Stimulated activated naive B cell treated with anti-CD40 and anti-IgM and Interleukin-4, amounts not matched to agents 10 μg/mL and 1 μg/mL and 100 μg/mL, for 72 hours (primary cell): ENCODE measurements at regions not wholly inside any gene's neighbourhood (a gene's known extent, or its start where the extent isn't known, plus 50 kb on each side); places are given as distances from the start of the nearest gene placed in this dataset.
A peak's percentile ranks its signal among the peaks of the same experiment; 100 is the strongest.

Source experiments
- ATAC-seq, 2 donors: fragments of 150-1000 bp; cut with Tn5 transposase; replicated peaks; 2 replicates each; pipeline ENCODE4 v1.10.0; 2021; ENCODE audit warnings: moderate library complexity in 1 of 2
- DNase-seq: peaks from one replicate; pipeline ENCODE4 v3.0.0; 2021
- H3K27ac Mint-ChIP-seq: one replicate; pipeline ENCODE4 v1.8.0; 2022; ENCODE audit warnings: mild to moderate bottlenecking, mixed read lengths
- H3K27me3 Mint-ChIP-seq, 2 donors: one replicate each; pipeline ENCODE4 v1.8.0; 2022; ENCODE audit warnings: mixed read lengths in 2 of 2
- H3K36me3 Mint-ChIP-seq, 2 donors: one replicate each; pipeline ENCODE4 v1.8.0; 2022; ENCODE audit warnings: mixed read lengths in 2 of 2, mild to moderate bottlenecking in 1 of 2
- H3K4me1 Mint-ChIP-seq, 2 donors: one replicate each; pipeline ENCODE4 v1.8.0; 2022; ENCODE audit warnings: mixed read lengths in 2 of 2, mild to moderate bottlenecking in 1 of 2
- H3K4me3 Mint-ChIP-seq, 2 donors: one replicate each; pipeline ENCODE4 v1.8.0; 2022; ENCODE audit warnings: mild to moderate bottlenecking in 2 of 2, mixed read lengths in 2 of 2, moderate library complexity in 1 of 2
- H3K9me3 Mint-ChIP-seq, 2 donors: one replicate each; pipeline ENCODE4 v1.8.0; 2022; ENCODE audit warnings: mixed read lengths in 2 of 2, mild to moderate bottlenecking in 1 of 2

DNA sequence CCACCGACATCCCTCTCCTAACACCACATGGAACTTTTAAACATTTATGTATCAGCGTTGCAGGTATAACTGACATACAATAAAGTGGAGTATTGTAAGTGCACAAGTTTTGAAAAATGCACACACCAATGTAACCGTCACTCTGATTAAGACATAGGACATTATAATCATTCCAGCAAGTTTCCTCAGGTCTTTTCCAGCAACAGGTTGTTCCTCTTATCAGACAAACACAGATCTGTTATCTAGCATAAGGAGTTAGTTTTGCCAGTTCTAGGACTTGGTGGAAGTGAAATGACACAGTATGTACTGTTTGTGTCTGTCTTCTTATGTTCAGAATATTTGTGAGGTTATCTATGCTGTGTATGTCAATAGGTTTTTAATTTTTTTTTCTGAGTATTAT, 69.5 kb upstream of the TRPC7 start:
- Mint-ChIP-seq H3K36me3 (no peaks in the 10 kb centered on the region), H3K4me1 (no peaks in the 10 kb centered on the region), H3K4me3 (no peak overlapping the region), H3K9me3 (peaks cover 0 to 5% of the 10 kb centered on the region in 2 donors), H3K27me3 (no peaks in the 10 kb centered on the region), H3K27ac (no peak overlapping the region)
- DNase-seq (no peak), ATAC-seq (no peak)

DNA sequence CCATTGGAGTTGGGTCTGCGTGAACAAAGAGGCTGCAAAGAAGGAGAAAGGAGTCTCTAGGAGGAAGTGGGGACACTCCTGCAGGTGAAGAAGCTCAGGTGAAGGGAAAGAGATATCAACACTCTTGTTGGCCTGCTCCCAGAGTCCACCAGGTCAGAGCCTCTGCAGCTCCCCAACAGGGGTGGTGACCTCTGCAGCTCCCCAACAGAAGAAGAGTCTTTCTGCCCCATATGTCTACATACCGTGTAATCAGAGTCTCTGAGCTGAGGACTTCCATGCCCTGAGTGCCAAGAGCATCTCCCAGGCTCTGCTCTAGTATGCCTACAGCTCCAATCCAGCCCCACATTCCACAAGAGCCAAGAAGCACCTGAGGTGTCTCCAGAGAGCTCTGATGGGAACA, 67.4 kb upstream of the TRPC7 start:
- H3K4me1 Mint-ChIP-seq, result no peaks in the 10 kb centered on the region
- no peak overlapping the region for H3K27ac Mint-ChIP-seq
- H3K9me3 Mint-ChIP-seq, result peaks cover 0 to 3% of the 10 kb centered on the region in 2 donors
- DNase-seq (no peak), ATAC-seq (no peak)
- H3K4me3 Mint-ChIP-seq, result no peak overlapping the region
- H3K36me3 Mint-ChIP-seq, result no peaks in the 10 kb centered on the region
- no peaks in the 10 kb centered on the region for H3K27me3 Mint-ChIP-seq

DNA sequence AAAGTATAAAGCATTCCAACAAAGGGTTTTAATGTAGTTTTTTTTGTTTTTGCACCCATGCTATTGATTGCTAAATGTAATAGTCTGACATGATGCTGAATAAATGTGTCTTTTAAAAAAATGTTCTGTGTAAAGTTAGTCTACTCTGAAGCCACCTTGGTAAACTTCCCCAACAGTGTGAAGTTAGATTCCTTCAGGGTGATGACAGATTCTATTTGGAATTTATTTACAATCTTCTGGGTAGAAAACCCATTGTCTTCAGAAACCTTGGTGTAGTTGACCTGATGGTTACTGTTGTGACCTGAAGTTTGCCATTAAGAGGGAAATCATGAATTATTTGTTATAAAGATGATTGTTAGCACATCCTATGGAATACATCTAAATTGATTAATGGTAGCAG, 64.7 kb upstream of the TRPC7 start:
- Mint-ChIP-seq H3K4me1 (no peaks in the 10 kb centered on the region), H3K9me3 (peaks cover 0 to 3% of the 10 kb centered on the region in 2 donors), H3K27ac (no peak overlapping the region), H3K36me3 (no peaks in the 10 kb centered on the region), H3K4me3 (no peak overlapping the region), H3K27me3 (no peaks in the 10 kb centered on the region)
- DNase-seq, result no peak
- no peak for ATAC-seq

DNA sequence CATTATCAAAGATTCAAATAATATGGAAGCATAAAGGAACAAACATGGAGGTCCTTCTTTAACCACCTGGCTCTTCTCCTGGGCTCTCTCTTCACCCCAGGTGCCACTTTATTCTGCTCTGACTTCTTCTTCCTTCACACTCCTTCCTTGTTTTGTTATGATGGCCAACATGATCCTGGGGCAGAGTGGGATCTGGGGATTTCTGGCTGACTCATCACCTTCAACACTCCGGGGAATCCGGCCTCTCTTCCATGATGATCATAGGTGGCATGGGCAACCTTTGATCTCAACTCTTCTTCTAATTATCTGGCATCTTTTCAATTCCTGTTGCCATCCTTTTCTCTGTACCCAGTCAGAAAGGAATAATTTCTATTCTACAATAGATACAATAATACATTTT, 62.1 kb upstream of the TRPC7 start:
- H3K4me3 Mint-ChIP-seq, result no peak overlapping the region
- no peaks in the 10 kb centered on the region for H3K4me1 Mint-ChIP-seq
- ATAC-seq, result no peak
- H3K9me3 Mint-ChIP-seq, result peaks cover 0 to 3% of the 10 kb centered on the region in 2 donors
- no peaks in the 10 kb centered on the region for H3K36me3 Mint-ChIP-seq
- DNase-seq, result no peak
- H3K27ac Mint-ChIP-seq, result no peak overlapping the region
- H3K27me3 Mint-ChIP-seq, result no peaks in the 10 kb centered on the region

DNA sequence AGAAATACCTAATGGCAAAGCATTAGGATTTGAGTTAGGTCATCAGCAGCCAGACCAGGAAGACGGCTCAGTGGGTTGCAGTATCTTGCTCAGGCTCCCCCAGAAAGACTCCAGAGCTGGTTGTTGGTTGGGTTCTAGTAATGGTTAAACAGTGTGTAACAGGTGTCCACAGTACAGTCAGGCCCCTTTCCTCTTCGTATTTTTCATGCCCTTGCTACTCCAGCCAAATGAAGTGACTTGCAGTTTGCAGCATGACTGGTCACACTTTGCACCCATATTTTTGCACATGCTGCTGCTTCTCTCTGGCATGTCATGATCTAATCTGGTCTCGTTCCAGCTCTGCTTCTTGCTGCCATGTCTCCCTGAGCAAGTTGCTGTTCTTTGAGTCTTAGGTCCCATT, 60.6 kb upstream of the TRPC7 start:
- no peak for DNase-seq
- Mint-ChIP-seq H3K4me1 (no peaks in the 10 kb centered on the region), H3K36me3 (no peaks in the 10 kb centered on the region), H3K9me3 (peaks cover 0 to 3% of the 10 kb centered on the region in 2 donors), H3K27ac (no peak overlapping the region), H3K4me3 (no peak overlapping the region), H3K27me3 (no peaks in the 10 kb centered on the region)
- ATAC-seq, result no peak

DNA sequence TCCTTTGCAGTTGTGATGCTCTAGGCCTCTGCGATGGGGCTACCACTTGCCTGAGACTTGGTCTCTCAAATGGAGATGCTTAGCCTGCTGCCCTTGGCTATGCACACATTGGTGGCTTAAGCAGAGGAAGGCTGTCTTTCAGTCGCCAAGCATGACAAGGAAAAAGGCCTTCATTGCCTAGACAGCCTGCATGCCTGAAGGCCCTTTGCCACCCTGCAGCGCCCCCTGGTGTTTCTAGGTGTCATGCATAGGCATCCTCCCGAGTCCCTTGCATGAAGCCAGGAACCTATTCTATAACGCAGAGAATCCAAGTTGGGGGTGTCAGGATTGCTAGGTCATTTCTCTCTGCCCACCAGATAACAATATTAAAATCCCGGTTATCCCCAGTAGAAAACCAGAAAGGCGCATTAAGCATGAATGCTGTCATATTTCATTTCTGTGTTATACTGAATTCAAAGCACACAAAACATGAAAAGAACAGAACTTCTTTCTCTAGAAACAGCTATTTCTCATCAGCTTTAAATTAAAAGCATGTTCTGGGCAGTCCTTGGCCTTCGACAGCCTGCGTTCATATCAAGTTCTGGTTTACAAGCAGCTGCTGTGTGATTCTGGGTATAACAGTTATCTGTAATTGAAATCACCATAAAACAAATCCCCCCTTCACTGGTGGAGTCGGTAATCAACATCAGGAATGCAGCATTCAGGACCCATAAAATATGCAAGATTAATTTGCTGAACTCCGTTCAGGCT, 59.7 kb upstream of the TRPC7 start:
- no peaks in the 10 kb centered on the region for H3K27me3 Mint-ChIP-seq
- DNase-seq, result no peak
- H3K36me3 Mint-ChIP-seq, result no peaks in the 10 kb centered on the region
- H3K9me3 Mint-ChIP-seq, result peaks cover 0 to 3% of the 10 kb centered on the region in 2 donors
- H3K4me3 Mint-ChIP-seq, result no peak overlapping the region
- ATAC-seq, result peak; percentile 39 to 59
- H3K27ac Mint-ChIP-seq, result no peak overlapping the region
- no peaks in the 10 kb centered on the region for H3K4me1 Mint-ChIP-seq

DNA sequence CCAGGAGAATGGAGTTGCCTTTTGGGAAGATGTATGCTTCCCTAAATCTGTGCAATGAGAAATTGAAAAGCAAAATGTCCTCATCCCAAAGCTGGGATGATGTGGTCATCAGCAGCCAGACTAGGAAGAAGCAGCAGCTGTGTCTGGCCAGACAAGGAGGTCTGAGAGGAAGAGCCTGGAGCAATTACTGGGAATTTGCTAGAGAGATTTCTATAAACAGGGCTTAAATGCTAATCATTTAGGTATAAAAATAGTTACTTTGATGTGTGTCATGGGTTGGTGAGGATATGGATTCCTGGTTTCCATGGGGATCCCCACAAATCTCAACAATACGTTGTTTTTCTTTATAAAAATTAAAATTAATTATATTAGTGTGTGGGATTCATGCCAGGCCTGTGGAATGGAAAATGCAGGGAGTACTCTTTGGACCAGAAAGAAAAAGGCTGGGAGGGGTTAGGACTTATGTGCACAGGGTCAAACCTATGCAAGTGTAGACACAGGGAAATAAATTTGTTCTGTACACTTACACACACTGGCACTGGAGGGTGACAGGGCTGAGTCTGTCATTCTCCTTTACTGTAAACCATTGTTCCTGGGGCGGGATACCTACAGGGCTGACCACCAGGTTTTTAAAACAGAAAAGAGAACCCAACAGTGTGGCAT, 58.7 kb upstream of the TRPC7 start:
- ATAC-seq (no peak), DNase-seq (no peak)
- Mint-ChIP-seq H3K27me3 (no peaks in the 10 kb centered on the region), H3K4me3 (no peak overlapping the region), H3K4me1 (no peaks in the 10 kb centered on the region), H3K36me3 (no peaks in the 10 kb centered on the region), H3K9me3 (peaks cover 0 to 3% of the 10 kb centered on the region in 2 donors), H3K27ac (no peak overlapping the region)

DNA sequence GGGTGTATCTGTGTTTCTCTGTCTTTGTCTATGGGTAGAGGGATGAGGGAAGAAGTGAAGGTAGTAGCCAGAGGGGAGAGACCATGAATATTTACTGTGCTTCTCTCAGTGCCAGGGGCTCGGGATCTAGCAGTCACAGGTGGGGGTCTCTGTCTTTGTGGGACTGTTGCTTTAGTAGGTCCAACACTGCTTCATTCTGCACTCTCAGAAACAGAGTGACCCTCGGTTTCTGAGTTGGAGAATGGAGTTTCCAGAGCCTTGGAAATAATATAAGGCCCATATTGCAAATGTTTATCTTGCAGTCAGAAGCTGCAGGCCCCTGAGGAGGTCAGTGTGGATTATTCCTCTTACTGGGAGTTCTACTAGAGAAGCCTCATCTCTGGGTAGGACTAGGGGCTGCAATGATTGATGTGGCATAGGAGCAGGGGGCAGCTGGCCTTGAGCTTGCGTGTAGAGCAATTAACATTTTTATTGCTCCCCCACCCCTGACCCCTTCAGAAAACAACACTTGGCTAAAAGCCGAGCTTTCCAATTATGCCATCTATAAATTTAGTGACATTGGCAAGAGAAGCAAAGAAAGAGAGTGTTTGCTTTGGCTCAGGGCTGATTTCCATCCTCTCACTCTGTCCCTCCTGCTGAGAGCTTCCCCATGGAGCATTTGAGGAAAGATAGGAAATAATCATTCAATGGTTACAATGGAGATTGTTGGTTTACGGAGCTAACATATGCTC, 55.0 kb upstream of the TRPC7 start:
- Mint-ChIP-seq H3K36me3 (no peaks in the 10 kb centered on the region), H3K4me1 (no peaks in the 10 kb centered on the region), H3K9me3 (peaks cover 0 to 3% of the 10 kb centered on the region in 2 donors), H3K27me3 (no peaks in the 10 kb centered on the region), H3K27ac (no peak overlapping the region), H3K4me3 (no peak overlapping the region)
- DNase-seq (no peak), ATAC-seq (no peak)

DNA sequence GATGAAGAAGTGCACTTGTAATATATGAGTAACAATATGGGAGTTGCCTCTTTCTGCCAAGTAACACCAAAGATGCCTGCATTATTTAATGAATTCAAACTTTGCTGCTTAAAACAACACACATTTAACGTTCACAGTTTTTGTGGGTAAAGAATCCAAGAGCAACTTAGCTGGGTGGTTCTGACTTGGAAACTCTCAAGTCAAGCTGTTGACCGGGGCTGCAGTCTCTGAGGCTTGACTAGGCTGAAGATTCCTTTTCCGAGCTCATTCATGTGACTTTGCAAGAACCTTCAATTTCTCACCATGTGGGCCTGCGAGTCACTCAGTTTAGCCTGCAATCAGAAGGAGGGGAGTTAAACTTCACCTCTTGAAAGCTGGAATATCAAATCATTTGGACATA, 53.0 kb upstream of the TRPC7 start:
- Mint-ChIP-seq H3K4me1 (no peaks in the 10 kb centered on the region), H3K9me3 (no peaks in the 10 kb centered on the region), H3K4me3 (no peak overlapping the region), H3K36me3 (no peaks in the 10 kb centered on the region), H3K27ac (no peak overlapping the region), H3K27me3 (no peaks in the 10 kb centered on the region)
- ATAC-seq (no peak), DNase-seq (no peak)
